Daoy (cell line): ENCODE measurements at regions not wholly inside any gene's neighbourhood (a gene's known extent, or its start where the extent isn't known, plus 50 kb on each side); places are given as distances from the start of the nearest gene placed in this dataset.
"Not testable (repeated sequence)": the region's sequence is repeated elsewhere in the genome, so short reads cannot be mapped to it uniquely, and the experiment has no call there.

Experiments
- DNase-seq: peaks from one replicate; pipeline ENCODE4 v3.0.0-alpha.2; 2015; ENCODE audit warnings: low read depth

- DNase-seq: no peak
These were observed 860.0 kb downstream of the LTN1 start for GRCh38 chr21:28132713-28133112.

GRCh38 chr21:28127175-28127785, 865.4 kb downstream of the LTN1 start:
- no peak for DNase-seq

- no peak for DNase-seq
These were observed 866.0 kb downstream of the LTN1 start for GRCh38 chr21:28126521-28127174.

GRCh38 chr21:28124541-28124940, 868.1 kb downstream of the LTN1 start:
- no peak for DNase-seq

GRCh38 chr21:28118570-28118969, 874.1 kb downstream of the LTN1 start:
- DNase-seq: no peak

- DNase-seq: not testable (repeated sequence)
These were observed 877.7 kb downstream of the LTN1 start for GRCh38 chr21:28114986-28115385.

GRCh38 chr21:28113718-28114117, 879.0 kb downstream of the LTN1 start:
- no peak for DNase-seq

- no peak for DNase-seq
These were observed 880.2 kb downstream of the LTN1 start for GRCh38 chr21:28112511-28112910.

- DNase-seq: no peak
These were observed 881.5 kb downstream of the LTN1 start for GRCh38 chr21:28111151-28111619.

GRCh38 chr21:28110716-28111115, 882.0 kb downstream of the LTN1 start:
- DNase-seq: no peak

GRCh38 chr21:28110074-28110473, 882.6 kb downstream of the LTN1 start:
- DNase-seq: no peak

GRCh38 chr21:28106370-28106890, 886.2 kb downstream of the LTN1 start:
- no peak for DNase-seq

GRCh38 chr21:28104346-28104745, 888.3 kb downstream of the LTN1 start:
- DNase-seq: no peak

GRCh38 chr21:28100366-28100765, 892.3 kb downstream of the LTN1 start:
- DNase-seq: no peak

- DNase-seq: no peak
These were observed 893.5 kb downstream of the LTN1 start for GRCh38 chr21:28099001-28099705.

GRCh38 chr21:28091466-28091865, 901.2 kb downstream of the LTN1 start:
- DNase-seq: no peak

GRCh38 chr21:28090546-28090945, 902.1 kb downstream of the LTN1 start:
- DNase-seq: no peak

GRCh38 chr21:28089599-28090441, 902.9 kb downstream of the LTN1 start:
- peak; percentile 8 for DNase-seq

GRCh38 chr21:28086861-28087581, 905.7 kb downstream of the LTN1 start:
- DNase-seq: no peak

GRCh38 chr21:28084951-28085350, 907.7 kb downstream of the LTN1 start:
- DNase-seq: no peak

GRCh38 chr21:28083350-28083749, 909.3 kb downstream of the LTN1 start:
- DNase-seq: no peak
